ENCODE measurements at regions not wholly inside any gene's neighbourhood (a gene's known extent, or its start where the extent isn't known, plus 50 kb on each side); places are given as distances from the start of the nearest gene placed in this dataset.

DNA sequence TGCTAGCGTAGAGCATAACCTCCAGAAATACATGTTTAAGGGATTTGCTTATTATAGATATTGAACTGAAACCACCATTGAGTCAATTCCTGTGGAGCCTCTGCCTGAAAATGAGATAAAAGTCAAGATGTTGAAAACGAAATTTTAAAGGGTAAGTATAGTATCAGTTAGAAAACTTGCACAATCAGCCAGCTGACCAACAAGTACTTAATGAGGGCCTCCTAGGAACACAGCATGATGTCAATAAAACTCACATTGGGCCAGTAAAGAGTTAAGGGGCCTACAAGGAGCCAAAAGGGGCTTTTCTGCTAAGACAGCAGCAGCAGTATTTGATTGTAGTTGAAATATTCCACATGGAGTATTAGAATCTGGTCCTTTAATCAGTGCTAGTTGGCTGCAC is 314.1 kb upstream of the PPARGC1A start (continued):
- TF ChIP-seq AFF1 (IDR thresholded peaks at IDR 0.05; ENCODE audit: low read depth in 1 of 2, partially characterized antibody in 2 of 2) (no peak), ZNF609 (CRISPR knock-in tag; IDR thresholded peaks at IDR 0.05; ENCODE audit: borderline replicate concordance) (no peak), ZNF174 (CRISPR knock-in tag; IDR thresholded peaks at IDR 0.05) (no peak), PURB (CRISPR knock-in tag; IDR thresholded peaks at IDR 0.05; ENCODE audit: low read depth) (no peak), MAX (CRISPR knock-in tag; IDR thresholded peaks at IDR 0.05) (no peak), MEF2D (tag; conservative IDR thresholded peaks at IDR 0.05; ENCODE audit: low read depth) (no peak)
- TF ChIP-seq, protein P1, sequence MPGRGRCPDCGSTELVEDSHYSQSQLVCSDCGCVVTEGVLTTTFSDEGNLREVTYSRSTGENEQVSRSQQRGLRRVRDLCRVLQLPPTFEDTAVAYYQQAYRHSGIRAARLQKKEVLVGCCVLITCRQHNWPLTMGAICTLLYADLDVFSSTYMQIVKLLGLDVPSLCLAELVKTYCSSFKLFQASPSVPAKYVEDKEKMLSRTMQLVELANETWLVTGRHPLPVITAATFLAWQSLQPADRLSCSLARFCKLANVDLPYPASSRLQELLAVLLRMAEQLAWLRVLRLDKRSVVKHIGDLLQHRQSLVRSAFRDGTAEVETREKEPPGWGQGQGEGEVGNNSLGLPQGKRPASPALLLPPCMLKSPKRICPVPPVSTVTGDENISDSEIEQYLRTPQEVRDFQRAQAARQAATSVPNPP (IDR thresholded peaks at IDR 0.05; ENCODE audit: borderline replicate concordance, insufficient read depth, insufficient read length) = no peak
